Ovary (tissue), 3 donors: ENCODE measurements at regions not wholly inside any gene's neighbourhood (a gene's known extent, or its start where the extent isn't known, plus 50 kb on each side); places are given as distances from the start of the nearest gene placed in this dataset.

Experiments
- CTCF ChIP-seq, 3 donors: fragments of 450-650 bp in 2 of 3; fragments of 200-600 bp in 1 of 3; IDR thresholded peaks; one replicate each; pipeline versions ENCODE4 v1.5.1 to v1.8.0; 2016 to 2022; ENCODE audit warnings: antibody characterized with exemption in 3 of 3, mild to moderate bottlenecking in 1 of 3
- EP300 ChIP-seq: sonication (generic); formaldehyde crosslinking; IDR thresholded peaks from one replicate; pipeline ENCODE4 v1.6.1; 2017; ENCODE audit warnings: antibody characterized with exemption
- POLR2A ChIP-seq: fragments of 450-650 bp; IDR thresholded peaks from one replicate; pipeline ENCODE4 v1.6.1; 2017; ENCODE audit warnings: antibody characterized with exemption, mild to moderate bottlenecking, moderate library complexity
- donor health status: DM: no; HTN: no; CAD: no.

GRCh38 chr6:9464583-9464982, 950.3 kb downstream of the TFAP2A start:
- no peak for TF ChIP-seq CTCF (IDR thresholded peaks at IDR 0.05)
- no peak for TF ChIP-seq POLR2A
- TF ChIP-seq EP300: no peak
